NCI-H1092 treated with DMSO at 0.1 percent for 48 hours (cell line): ENCODE measurements at regions not wholly inside any gene's neighbourhood (a gene's known extent, or its start where the extent isn't known, plus 50 kb on each side); places are given as distances from the start of the nearest gene placed in this dataset.

Experiments used
- DNase-seq: peaks from one replicate; lab custom pipeline; 2025; lab: John Stamatoyannopoulos, UW

GRCh38 chr2:7813541-7814292 is 868.1 kb upstream of the ID2 start:
- DNase-seq: no peak

- DNase-seq: no peak
Measured at GRCh38 chr2:7815726-7816125, 866.1 kb upstream of the ID2 start.

- DNase-seq: no peak
Measured at GRCh38 chr2:7816233-7816632, 865.6 kb upstream of the ID2 start.

- DNase-seq: no peak
Measured at GRCh38 chr2:7816944-7817343, 864.9 kb upstream of the ID2 start.

GRCh38 chr2:7819316-7819715 is 862.5 kb upstream of the ID2 start:
- DNase-seq: no peak

- DNase-seq: no peak
Measured at GRCh38 chr2:7819850-7820249, 862.0 kb upstream of the ID2 start.

- no peak for DNase-seq
Measured at GRCh38 chr2:7824211-7824610, 857.6 kb upstream of the ID2 start.

- DNase-seq: no peak
Measured at GRCh38 chr2:7825591-7826312, 856.1 kb upstream of the ID2 start.

- DNase-seq: no peak
Measured at GRCh38 chr2:7826656-7827055, 855.2 kb upstream of the ID2 start.

- no peak for DNase-seq
Measured at GRCh38 chr2:7829241-7829640, 852.6 kb upstream of the ID2 start.

- no peak for DNase-seq
Measured at GRCh38 chr2:7830616-7831015, 851.2 kb upstream of the ID2 start.

- peak; percentile 46 for DNase-seq
Measured at GRCh38 chr2:7835151-7835550, 846.7 kb upstream of the ID2 start.

GRCh38 chr2:7835693-7836680 is 845.9 kb upstream of the ID2 start:
- DNase-seq: peak; percentile 78

GRCh38 chr2:7837237-7837760 is 844.6 kb upstream of the ID2 start:
- DNase-seq: no peak

GRCh38 chr2:7838669-7839068 is 843.2 kb upstream of the ID2 start:
- no peak for DNase-seq

- no peak for DNase-seq
Measured at GRCh38 chr2:7840651-7841380, 841.0 kb upstream of the ID2 start.

- DNase-seq: no peak
Measured at GRCh38 chr2:7841751-7842150, 840.1 kb upstream of the ID2 start.

- DNase-seq: no peak
Measured at GRCh38 chr2:7844414-7844965, 837.4 kb upstream of the ID2 start.

- DNase-seq: no peak
Measured at GRCh38 chr2:7845332-7845731, 836.5 kb upstream of the ID2 start.

- DNase-seq: no peak
Measured at GRCh38 chr2:7846607-7847006, 835.2 kb upstream of the ID2 start.

GRCh38 chr2:7847321-7847720 is 834.5 kb upstream of the ID2 start:
- DNase-seq: no peak
